A549 (cell line): ENCODE measurements at regions not wholly inside any gene's neighbourhood (a gene's known extent, or its start where the extent isn't known, plus 50 kb on each side); places are given as distances from the start of the nearest gene placed in this dataset.

ENCODE experiments used
- POLR2A ChIP-seq: IDR thresholded peaks from 2 replicates; pipeline ENCODE4 v1.6.1; 2012; ENCODE audit warnings: mild to moderate bottlenecking, low read length
- RCOR1 ChIP-seq: fragments of 150-350 bp; IDR thresholded peaks from 2 replicates; pipeline ENCODE4 v1.6.1; 2014; ENCODE audit warnings: antibody characterized with exemption, low read length, low read depth
- TF ChIP-seq, protein P1 (sequence below): fragments of >200 bp; sonication (Bioruptor Twin); formaldehyde crosslinking; IDR thresholded peaks from 3 replicates; pipeline ENCODE4 v1.5.1; 2016

DNA sequence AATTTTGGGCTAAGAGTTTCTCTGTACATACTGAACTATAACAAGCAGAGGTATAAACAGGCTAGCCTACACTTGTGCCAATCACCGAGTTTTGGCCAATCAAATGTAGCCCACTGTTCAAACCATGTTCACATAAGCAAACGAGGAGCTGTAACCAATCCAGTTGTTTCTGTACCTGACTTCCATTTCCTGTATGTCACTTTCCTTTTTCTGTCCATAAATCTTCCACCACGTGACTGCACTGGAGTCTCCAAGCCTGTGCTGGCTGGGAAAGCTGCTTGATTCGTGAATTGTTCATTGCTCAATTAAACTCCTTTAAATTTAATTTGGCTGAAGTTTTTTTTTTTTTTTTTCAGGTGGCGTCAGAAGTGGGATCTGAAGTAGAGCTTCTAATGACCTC lies 332.9 kb downstream of the RNF144B start:
- no peak for TF ChIP-seq POLR2A
- no peak for TF ChIP-seq RCOR1
- TF ChIP-seq, protein P1, sequence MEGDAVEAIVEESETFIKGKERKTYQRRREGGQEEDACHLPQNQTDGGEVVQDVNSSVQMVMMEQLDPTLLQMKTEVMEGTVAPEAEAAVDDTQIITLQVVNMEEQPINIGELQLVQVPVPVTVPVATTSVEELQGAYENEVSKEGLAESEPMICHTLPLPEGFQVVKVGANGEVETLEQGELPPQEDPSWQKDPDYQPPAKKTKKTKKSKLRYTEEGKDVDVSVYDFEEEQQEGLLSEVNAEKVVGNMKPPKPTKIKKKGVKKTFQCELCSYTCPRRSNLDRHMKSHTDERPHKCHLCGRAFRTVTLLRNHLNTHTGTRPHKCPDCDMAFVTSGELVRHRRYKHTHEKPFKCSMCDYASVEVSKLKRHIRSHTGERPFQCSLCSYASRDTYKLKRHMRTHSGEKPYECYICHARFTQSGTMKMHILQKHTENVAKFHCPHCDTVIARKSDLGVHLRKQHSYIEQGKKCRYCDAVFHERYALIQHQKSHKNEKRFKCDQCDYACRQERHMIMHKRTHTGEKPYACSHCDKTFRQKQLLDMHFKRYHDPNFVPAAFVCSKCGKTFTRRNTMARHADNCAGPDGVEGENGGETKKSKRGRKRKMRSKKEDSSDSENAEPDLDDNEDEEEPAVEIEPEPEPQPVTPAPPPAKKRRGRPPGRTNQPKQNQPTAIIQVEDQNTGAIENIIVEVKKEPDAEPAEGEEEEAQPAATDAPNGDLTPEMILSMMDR: no peak
